GM12891 (cell line): ENCODE measurements at regions not wholly inside any gene's neighbourhood (a gene's known extent, or its start where the extent isn't known, plus 50 kb on each side); places are given as distances from the start of the nearest gene placed in this dataset.

Experiments
- PAX5 ChIP-seq: IDR thresholded peaks from 2 replicates; pipeline ENCODE4 v1.6.1; 2011; ENCODE audit warnings: low read length, moderate library complexity, mild to moderate bottlenecking; ENCODE audit not compliant: insufficient read depth, severe bottlenecking
- POLR2A ChIP-seq: IDR thresholded peaks from 2 replicates; pipeline ENCODE4 v1.6.1; 2011; ENCODE audit warnings: low read depth, low read length, control low read depth
- POLR2AphosphoS5 ChIP-seq: IDR thresholded peaks from 2 replicates; pipeline ENCODE4 v1.6.1; 2011; ENCODE audit warnings: low read depth, low read length, control low read depth
- SPI1 ChIP-seq: IDR thresholded peaks from 2 replicates; pipeline ENCODE4 v1.6.1; 2011; ENCODE audit warnings: low read depth, low read length, control low read depth
- TAF1 ChIP-seq: IDR thresholded peaks from 2 replicates; pipeline ENCODE4 v1.6.1; 2011; ENCODE audit warnings: low read depth, low read length, control low read depth

DNA sequence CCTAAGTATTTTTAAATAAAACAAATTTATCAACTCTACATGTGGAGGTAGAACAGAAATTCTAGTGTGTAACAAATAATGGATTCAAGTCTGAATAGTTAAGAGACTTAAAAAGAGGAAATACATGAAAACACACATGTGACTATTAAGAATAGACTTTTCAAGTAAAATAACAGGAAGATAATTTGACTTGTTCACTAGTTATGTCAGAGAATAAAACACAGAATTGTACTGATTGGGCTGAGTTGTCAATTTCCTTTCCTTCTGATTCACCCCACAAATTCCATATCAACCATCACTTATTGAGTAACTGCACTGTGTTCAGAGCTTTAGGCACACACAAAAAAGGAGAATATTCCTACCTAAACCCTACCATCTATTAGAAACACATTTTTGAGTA, 557.2 kb downstream of the TUSC7 start:
- no peak for TF ChIP-seq POLR2AphosphoS5
- TF ChIP-seq POLR2A, result no peak
- no peak for TF ChIP-seq SPI1
- no peak for TF ChIP-seq TAF1
- TF ChIP-seq PAX5, result no peak
